Right lobe of liver (tissue), 4 donors: ENCODE measurements at regions not wholly inside any gene's neighbourhood (a gene's known extent, or its start where the extent isn't known, plus 50 kb on each side); places are given as distances from the start of the nearest gene placed in this dataset.

ENCODE experiments used
- CTCF ChIP-seq, 4 donors: fragments of 200-600 bp in 3 of 4; fragments of 450-650 bp in 1 of 4; IDR thresholded peaks; one replicate each; pipeline versions ENCODE4 v1.5.1 to v1.8.0; 2016 to 2022; ENCODE audit warnings: antibody characterized with exemption in 4 of 4, mild to moderate bottlenecking in 2 of 4
- POLR2A ChIP-seq: fragments of 450-650 bp; IDR thresholded peaks from one replicate; pipeline ENCODE4 v1.6.1; 2017; ENCODE audit warnings: antibody characterized with exemption, mild to moderate bottlenecking
- donor health status: DM: no; HTN: no; CAD: no.
- donor health status: DM: no; HTN: no; CAD: no.
- donor health status: DM: no; HTN: yes; CAD: no.

- TF ChIP-seq POLR2A (no peak), CTCF (IDR thresholded peaks at IDR 0.05) (no peak)
These were observed 331.2 kb upstream of the C16orf82 start for GRCh38 chr16:26735521-26735920.
